NCI-H510A treated with DMSO at 0.1 percent for 48 hours (cell line): ENCODE measurements at regions not wholly inside any gene's neighbourhood (a gene's known extent, or its start where the extent isn't known, plus 50 kb on each side); places are given as distances from the start of the nearest gene placed in this dataset.
A peak's percentile ranks its signal among the peaks of the same experiment; 100 is the strongest.

Experiments
- DNase-seq: peaks from one replicate; lab custom pipeline; 2025; lab: John Stamatoyannopoulos, UW

DNA sequence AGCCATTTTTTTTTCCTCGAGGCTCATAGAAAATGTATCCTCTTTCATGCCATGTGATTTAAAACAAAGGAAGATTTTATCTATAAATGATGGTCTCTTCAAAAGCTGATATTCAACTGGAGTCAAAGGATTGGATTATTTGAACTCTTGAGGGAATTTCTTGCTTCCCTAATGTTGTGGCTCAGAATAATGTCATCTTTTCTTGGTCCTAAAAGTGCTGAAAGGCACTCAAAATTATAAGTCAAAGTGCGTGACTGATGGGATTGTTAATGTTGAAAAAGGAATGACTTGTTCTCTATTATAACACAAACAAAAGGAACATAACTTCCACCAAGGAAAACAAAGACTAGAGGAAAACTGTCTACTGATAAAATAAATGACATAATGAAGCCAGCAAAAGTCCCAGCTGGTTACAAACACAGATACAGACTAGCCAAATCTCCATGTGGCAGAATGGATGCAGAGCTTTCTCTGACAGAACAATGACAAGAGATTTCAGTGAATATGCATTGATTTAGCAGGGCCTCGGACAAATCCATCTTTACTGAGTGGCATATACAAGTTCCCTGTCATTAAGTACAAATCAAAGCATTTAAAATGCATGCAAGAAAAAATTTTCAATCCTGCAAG lies 552.6 kb downstream of the GBA3 start:
- DNase-seq = no peak

DNA sequence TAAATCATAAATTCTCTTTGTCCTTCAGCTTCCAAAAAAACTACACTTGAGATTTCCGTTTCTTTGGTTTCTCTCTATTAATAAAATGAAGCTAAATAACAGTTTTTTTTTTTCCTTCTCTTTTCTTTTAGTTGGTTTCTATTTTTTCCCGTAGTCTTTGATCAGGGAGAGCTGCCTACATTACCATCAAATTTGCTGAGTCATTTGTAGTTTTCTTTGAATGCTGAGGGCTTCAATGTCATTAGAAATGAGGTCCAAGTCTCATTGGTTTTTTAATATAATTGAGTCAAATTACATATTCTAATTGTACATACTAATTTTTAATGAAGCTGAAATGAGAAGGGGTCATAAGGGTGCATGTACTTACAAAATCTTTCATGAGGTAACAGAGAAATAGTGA lies 550.2 kb downstream of the GBA3 start:
- DNase-seq = no peak

DNA sequence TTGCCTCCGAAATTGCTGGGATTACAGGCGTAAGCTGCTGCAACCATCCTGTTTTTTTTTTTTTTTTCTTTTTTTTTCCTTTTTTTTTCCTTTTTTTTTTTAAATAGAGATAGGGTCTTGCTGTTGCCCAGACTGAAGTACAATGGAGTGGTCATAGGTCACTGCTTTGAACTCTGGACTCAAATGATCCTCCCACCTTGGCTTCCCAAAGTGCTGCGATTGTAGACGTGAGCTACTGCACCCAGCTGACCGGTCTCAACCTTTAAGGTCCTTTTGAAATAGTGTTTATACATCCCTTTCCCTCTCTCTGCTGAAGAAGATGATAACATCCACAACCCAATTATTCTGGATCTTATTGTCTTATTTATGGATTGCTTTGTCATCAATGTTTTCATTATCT lies 548.7 kb downstream of the GBA3 start:
- DNase-seq = no peak

DNA sequence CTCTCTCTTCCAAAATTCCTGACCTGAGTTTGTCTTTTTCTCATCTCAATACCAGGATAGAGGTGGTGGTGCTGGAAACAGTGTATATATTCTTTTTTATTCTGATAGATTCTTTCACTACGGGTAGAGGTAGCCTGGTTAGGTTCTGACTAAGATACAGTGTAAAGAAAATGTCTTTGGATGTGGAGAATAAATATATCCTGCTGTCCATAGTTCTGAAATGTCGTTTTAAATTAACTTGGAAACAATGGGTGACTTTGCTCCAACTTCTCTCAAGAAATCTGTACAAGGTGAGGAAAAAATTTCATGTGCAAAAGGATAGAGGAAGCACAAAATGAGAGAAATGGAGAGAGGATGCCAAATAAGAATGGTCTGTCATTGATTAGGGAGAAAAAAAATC lies 546.1 kb downstream of the GBA3 start:
- no peak for DNase-seq

DNA sequence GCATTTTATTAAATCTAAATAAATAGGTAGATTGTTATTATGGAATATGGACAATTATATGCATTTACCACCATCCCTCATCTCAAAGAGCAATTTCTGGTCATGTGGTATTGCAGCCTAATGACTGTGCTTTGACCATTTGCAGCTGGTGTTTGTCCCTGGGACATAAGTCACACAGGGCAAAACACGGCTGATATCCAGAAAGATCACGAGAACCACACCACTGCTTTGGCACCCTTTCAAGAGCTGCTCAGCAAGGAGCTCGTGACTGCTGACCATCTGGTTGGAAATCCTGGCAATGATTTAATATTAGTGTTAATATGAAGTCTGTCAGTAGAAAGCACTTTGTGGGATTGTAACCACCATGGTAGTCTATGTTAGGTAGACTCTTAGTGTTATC lies 545.0 kb downstream of the GBA3 start:
- DNase-seq = no peak

DNA sequence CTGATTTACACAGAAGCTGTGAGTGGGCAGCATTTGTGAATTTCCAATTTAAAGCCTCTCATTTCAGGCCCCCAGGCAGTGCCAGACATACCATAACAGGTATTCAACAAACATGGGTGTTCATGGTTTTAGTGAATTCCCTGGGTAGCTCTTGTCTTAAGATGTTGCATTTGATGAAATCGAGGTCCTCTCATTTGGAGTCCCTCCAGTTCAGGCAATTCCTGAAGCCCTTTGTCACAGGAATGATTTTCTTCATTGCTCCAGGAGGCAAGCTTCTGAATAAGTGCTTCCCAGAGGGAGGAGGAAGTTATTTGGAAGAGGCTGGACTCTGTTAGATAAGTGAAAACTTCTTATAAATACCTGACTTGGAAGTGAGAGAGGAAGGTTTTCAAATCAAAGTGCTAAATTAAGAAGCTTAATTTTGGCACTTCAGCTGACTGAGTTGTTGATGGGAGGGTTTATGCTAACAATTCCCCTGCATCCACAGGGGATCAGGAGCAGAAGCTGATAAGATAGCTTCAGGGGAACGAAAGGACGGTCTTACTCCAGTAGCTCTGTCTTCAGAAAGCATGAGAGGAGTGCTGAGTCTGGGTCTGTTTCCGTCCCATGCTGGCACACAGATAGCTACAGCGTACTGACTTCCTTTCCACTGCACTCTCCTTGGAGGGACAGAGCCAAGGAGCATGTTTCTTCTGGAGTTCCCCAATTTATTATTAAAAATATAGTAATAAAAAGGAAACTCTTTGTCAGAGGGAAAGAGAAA lies 543.1 kb downstream of the GBA3 start:
- no peak for DNase-seq

DNA sequence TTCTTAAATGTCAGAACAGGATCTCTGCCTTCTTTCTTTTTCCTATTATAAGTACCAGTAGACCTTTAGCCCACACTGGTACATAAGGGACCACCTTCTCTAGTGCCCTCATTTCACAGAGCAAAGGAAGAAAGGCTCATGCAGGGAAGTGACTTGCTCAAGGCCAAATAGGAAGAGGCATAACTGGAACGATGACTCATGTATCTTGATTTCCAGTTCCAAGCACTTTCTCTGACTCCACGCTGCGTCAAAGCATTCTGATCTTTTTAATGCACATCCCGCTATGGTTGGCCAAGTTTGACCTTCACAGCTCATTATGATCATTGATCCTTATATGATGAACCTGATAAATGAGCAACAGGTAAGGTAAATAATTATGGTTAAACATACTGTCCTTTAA lies 542.0 kb downstream of the GBA3 start:
- no peak for DNase-seq

DNA sequence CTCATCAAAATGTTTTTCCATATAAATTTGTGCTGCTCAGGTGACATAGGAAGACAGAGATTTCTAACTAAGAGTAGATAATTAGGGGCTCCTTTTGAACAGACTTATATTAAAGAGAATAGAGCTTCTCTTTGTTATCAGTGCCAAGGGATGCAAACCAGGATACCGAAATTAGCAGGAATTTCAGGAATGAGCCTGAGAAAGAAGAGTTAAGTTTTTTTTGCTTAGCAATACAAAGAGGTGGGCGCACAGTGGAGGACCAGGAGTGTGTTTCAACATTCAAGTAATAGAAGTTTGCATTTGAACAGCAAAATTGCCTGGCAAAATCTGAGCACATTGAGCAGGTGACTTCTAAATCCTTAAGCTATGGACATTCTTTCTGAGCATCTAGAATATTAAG lies 541.3 kb downstream of the GBA3 start:
- DNase-seq = no peak

DNA sequence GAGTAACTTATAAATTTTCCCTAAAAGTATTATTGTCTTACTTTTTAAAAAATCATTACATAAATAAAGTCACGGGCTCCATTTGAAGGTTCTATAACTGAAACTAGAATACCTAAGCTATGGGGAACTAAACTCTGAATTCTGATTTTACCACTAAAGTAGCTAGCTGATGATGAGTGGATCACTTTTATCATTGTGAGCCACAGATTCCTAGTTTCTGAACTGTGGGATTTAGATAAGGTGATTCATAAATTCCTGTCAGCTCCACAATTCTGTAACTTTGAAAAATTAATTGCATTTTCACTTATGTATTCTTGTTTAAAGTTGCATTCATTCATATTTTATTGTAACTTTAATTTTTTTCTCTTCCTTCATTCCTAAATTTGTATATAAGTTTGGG lies 540.9 kb downstream of the GBA3 start:
- no peak for DNase-seq

DNA sequence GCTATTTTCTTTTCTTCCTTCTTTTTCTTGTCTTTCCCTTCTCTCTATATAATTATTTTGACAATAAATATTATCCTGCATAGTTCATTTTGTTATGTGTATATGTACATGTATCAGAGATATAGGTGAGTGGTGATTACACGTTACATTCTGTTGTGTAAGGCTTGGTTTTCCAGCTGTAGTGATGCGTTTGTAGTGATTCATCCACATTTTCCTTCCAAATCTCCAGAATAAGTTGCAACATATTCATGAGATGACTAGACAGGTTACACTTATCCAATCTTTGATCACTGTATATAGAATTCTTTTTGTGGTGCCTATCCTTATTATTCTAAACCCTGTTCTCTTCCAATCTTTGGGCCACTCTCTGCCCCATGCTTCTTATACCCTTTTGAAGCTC lies 540.2 kb downstream of the GBA3 start:
- no peak for DNase-seq

DNA sequence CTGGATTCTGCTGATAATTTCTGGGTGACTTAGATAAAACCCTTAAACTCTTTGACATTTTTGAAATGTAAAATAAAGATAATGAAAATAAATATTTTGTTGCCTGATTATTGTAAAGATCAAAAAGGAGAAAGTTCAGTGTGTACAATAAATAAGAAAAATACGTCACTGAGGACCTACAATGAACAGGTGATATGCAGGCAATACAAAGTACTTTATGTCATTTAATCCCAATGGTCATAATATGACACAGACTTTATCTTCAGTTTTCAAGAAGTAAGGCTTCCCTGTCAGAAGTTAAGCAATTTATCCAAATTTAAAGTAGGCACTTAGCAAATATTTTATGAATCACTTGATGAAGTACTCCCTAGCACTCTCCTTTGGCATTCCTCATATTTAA lies 532.8 kb downstream of the GBA3 start:
- DNase-seq = no peak

DNA sequence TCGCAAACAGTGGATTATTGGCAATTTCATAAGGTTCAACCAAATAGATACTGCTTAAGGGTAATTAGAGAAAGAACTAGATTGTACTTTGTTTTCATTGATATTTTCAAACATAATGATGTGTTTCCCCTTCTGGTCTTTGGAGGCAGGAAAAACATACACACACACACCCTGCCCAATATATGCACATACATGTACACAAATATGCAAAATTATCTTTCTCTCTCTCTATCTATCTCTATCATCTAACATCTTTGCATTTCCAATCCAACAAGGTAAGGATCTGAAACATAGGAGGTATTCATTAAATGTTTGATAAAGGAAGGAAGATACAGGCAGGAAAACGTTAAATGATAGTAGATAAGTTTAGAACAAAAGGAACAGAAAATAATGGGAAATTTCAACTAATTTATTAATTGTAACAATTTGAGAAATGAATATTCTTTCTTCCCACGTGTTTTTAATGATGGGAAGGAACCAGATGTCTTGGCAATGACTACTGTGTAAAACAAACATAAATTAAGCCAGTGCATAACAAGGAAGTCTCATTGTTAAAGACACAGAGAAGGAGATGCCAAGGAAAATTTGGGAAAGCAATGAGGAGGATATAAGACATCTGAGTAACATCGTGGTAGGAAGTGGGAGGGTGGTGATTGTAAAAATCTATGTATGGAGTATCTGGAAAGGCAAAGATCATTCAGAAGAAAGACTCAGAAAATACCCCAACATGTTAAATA lies 532.1 kb downstream of the GBA3 start:
- no peak for DNase-seq

DNA sequence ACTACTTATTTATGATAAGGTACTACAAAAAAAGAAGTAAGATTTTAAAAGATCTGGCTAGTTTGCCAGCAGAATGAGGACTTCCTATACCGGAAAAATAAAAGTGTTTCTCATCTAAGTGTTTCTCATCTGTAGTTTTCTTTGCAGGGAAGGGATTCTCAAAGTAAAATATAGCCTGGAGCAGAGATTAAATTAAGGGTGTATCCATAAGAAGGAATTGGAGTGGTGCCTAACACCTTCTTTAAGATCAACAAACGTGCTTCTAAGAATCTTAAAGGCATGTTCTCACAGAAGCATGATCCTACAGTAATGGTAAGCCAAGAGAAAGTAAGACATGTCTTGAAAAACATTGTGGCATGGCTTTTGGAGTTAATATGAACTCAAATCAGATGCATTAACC lies 528.2 kb downstream of the GBA3 start:
- DNase-seq = no peak

DNA sequence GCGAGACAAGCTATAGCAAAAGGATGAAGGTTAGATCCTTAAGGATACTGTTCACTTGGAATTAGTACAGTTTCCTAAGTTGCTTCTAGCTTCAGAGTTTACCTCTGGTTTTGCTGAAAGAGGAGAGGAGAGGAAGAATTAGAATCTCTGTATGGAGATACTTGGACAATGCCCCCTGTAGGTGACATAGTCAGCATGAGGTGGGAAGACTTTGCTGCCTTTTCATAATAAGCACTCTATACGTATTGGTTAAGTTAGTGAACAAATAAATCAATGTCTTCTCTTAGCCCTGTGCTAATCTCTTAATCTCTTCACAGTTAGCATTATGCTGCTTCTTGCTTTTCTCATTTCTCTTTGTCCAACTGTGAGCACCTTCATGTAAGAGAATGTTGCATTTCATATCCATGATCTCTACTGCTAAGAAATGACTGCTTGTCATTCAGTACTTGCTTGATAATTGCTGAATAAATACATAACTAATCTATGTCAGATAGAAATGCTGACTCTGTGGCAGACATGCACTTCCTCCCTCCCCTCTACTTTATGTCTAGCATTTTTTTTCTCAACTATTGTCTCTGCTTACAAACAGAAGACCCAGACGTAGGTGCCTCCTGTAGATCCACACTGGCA lies 527.2 kb downstream of the GBA3 start:
- DNase-seq = no peak

DNA sequence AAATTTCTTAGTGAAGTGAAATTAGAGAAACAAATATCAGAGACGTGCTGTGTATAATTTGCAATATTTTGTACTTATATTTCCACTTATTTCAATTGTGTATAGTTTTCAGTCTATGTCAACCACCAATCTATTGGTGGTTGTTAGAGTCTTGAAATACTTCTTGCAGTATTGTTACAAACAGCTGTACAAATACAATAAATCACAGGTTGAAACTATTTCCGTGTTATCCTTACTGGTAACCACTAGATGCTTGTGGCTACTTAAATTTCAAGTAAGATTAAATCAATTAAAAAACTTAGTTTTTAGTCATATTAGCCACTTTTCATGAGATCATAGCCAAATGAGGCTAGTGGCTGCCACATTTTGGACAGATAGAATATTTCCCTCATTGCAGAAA lies 520.5 kb downstream of the GBA3 start:
- DNase-seq = peak; percentile 3

DNA sequence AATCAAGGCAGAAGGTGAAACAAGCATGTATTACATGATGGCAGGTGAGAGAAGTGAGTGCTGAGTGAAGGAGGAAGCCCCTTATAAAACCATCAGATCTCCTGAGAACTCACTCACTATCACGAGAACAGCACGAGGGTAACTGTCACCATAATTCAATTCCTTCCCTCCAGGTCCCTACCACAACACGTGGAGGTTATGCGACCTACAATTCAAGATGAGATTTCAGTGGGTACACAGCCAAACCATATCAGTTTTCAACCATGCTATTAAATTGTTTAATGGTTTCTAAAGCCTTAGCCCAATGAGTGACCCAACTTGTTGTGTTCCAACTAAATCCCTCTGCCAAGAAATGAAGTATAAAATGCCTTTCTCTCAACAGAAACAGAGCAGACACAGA lies 519.8 kb downstream of the GBA3 start:
- DNase-seq = no peak

DNA sequence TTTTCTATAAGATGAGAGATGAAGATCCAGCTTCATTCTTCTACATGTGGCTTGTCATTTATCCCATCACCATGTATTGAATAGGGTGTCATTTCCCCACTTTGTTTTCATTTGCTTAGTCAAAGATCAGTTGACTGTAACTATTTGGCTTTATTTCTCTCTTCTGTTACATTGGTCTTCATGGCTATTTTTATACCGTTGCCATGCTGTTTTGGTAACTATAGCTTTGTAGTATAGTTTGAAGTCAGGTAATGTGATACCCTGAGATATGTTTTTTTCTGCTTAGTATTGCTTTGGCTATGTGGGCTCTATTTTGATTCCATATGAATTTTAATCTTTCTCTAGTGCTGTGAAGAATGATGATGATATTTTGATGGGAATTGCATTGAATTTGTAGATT lies 514.3 kb downstream of the GBA3 start:
- DNase-seq = no peak

DNA sequence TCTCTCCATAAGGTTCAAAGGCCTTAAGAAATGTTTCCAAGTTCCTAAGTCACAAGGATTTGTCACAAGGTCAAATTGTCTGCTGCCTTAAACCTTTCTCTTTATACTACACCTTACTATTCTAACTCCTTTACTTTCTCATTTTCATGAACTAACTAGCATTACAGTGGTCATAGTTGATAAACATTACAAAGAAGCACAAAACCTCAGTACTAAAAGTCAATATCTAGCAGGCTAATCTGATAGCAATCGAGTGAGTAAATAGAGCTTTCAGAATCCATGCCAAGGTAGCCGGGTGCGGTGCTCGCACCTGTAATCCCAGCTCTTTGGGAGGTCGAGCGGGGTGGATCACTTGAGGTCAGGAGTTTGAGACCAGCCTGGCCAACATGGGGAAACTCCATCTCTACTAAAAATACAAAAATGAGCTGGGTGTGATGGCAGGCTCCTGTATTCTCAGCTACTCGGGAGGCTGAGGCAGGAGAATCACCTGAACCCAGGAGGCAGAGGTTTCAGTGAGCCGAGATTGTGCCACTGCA lies 510.0 kb downstream of the GBA3 start:
- DNase-seq = no peak

DNA sequence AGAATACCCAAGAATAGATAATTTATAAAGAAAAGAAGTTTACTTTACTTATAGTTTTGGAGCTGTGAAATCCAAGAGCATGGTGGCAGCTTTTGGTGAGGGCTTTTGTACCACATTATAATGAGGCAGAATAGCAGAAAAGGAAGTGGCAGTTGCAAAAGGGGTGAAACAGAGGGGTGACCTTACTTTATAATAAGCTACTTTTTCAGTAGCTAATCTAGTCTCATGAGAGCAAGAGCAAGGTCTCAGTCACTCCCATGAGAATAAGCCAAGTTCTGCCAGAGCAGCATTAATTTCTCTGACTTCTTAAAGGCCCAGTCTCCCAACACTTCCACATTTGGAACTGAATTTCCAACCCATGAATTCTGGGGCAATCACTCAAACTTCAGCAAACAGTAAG lies 502.0 kb downstream of the GBA3 start:
- DNase-seq = no peak

DNA sequence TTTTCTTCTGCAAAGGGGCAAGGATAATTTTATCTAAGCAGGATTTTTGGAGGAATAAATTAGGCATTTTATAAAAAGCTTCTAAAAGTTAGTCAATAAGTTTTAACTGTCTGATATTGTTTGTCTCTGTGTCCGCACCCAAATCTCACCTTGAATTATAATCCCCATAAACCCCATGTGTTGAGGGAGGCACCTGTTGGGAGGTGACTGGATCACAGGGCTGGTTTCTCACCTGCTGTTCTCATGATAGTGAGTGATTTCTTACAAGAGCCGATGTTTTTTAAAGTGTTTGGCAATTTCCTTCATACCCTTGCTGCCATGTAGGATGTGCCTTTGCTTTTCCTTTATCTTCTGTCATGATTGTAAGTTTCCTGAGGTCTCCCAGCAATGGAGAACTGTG lies 481.4 kb downstream of the GBA3 start:
- DNase-seq = no peak

DNA sequence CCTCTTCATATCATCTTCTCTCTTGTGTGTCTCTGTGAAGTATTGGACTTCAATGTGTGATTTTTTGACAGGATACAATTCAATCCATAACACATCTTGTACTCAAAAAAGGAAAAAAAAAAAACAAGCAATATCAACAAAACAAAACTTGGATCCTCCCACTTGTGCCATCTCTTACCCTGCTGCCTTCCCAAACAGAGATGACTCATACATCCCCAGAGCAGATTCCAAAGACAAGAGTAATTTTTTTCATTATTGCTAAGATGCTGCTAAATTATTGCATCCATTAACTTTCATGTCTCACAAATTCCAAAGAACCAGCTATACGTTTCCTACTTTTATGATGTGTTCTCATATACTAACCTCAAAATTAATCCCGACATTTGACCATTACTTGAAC lies 479.2 kb downstream of the GBA3 start:
- no peak for DNase-seq

DNA sequence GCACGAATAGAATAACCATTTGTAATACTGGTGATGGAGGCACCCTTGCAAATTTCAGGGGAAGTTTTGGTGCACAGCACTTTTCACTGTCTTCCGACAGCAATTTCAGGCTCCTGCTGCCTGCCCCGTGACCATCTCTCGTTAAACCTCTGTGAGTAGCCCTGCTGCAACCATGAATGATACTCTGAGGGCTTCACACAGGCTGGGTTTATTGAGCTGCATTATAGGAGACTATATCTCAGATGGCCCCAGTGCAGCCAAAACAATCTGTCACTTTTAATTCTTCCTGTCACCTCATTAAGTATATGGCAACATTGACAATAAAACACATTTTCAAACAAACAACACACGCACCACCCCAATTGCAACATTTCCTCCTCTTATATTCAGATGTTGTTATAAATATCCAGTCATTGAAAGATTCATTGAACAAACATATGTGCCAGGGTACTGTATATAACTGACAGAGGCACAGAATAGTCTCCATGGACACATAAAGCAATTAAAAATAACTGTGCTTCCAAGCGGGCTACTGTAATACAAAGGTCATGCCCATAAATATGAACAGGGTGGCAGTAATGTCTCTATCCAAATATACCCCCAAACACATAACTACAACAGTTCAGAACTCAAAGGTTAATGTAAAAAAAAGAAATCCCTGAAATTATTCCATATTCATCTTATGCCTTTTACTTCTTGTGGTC lies 477.0 kb downstream of the GBA3 start:
- DNase-seq = no peak
